Esophagus muscularis mucosa (tissue), 4 donors: ENCODE measurements at regions not wholly inside any gene's neighbourhood (a gene's known extent, or its start where the extent isn't known, plus 50 kb on each side); places are given as distances from the start of the nearest gene placed in this dataset.

ENCODE experiments used
- DNase-seq: peaks from one replicate; pipeline ENCODE4 v3.0.0-alpha.2; 2017; ENCODE audit errors: extremely low spot score
- H3K27ac ChIP-seq, 4 donors: fragments of 200-600 bp; sonication (generic); replicated peaks in 1 of 4; 1 replicate in 3 of 4; 2 replicates in 1 of 4; pipeline ENCODE4 v1.5.1; 2016 to 2019; ENCODE audit warnings: mild to moderate bottlenecking in 1 of 4
- H3K27me3 ChIP-seq, 4 donors: fragments of 200-600 bp; sonication (generic); one replicate each; pipeline versions ENCODE4 v1.5.1 to v1.6.0; 2016 to 2019
- H3K36me3 ChIP-seq, 4 donors: fragments of 200-600 bp; sonication (generic); one replicate each; pipeline ENCODE4 v1.5.1; 2016 to 2019
- H3K4me1 ChIP-seq, 4 donors: fragments of 200-600 bp; sonication (generic); one replicate each; pipeline ENCODE4 v1.5.1; 2016 to 2019
- H3K4me3 ChIP-seq, 4 donors: fragments of 200-600 bp; sonication (generic); 1 replicate in 2 of 4; 2 replicates in 2 of 4; pipeline ENCODE4 v1.5.1; 2016 to 2019; ENCODE audit warnings: mild to moderate bottlenecking in 4 of 4, moderate library complexity in 1 of 4
- H3K9me3 ChIP-seq, 4 donors: fragments of 200-600 bp; sonication (generic); 1 replicate in 3 of 4; 2 replicates in 1 of 4; pipeline ENCODE4 v1.5.1; 2016 to 2019
- CTCF ChIP-seq, 3 experiments: fragments of 200-600 bp in 2 of 3; fragments of 450-650 bp in 1 of 3; sonication (generic) in 2 of 3; IDR thresholded peaks; one replicate each; pipeline ENCODE4 v1.5.1; 2017 to 2019; ENCODE audit warnings: antibody characterized with exemption in 3 of 3, mild to moderate bottlenecking in 2 of 3, moderate library complexity in 1 of 3
- EP300 ChIP-seq: sonication (generic); formaldehyde crosslinking; IDR thresholded peaks from one replicate; pipeline ENCODE4 v1.6.1; 2017; ENCODE audit warnings: antibody characterized with exemption
- POLR2A ChIP-seq: fragments of 450-650 bp; IDR thresholded peaks from one replicate; pipeline ENCODE4 v1.6.1; 2017; ENCODE audit warnings: antibody characterized with exemption, moderate library complexity, mild to moderate bottlenecking, low read depth
- POLR2AphosphoS5 ChIP-seq, 2 donors: sonication (generic); formaldehyde crosslinking; IDR thresholded peaks; one replicate each; pipeline ENCODE4 v1.6.1; 2017; ENCODE audit warnings: antibody characterized with exemption in 2 of 2
- WGBS: methylation state at CpG from one replicate; pipeline ENCODE4 v1.1.5; 2018; 5-methylcytosine and 5-hydroxymethylcytosine counted together
- intact Hi-C: fragments of 100-400 bp; cut with DNase I; formaldehyde crosslinking; loops from one replicate; pipeline ENCODE4 v1.15.1; 2023

GRCh38 chr20:60894091-60894490 lies 358.0 kb upstream of the CDH4 start:
- 74% methylated on average over 5 of the region's 5 CpGs for WGBS
- DNase-seq: peak; percentile 50
- no peak for TF ChIP-seq POLR2AphosphoS5 (IDR thresholded peaks at IDR 0.05)
- TF ChIP-seq CTCF (IDR thresholded peaks at IDR 0.05): no peak
- TF ChIP-seq POLR2A: no peak
- TF ChIP-seq EP300: no peak
- H3K27me3 ChIP-seq: no peaks in the 10 kb centered on the region
- no peak overlapping the region for H3K4me3 ChIP-seq
- no peak overlapping the region for H3K27ac ChIP-seq
- H3K36me3 ChIP-seq: no peaks in the 10 kb centered on the region
- intact Hi-C loops: loop anchor here (10.0 kb wide), 1 partner anchor 61 kb away; no protein-coding TSS in a partner anchor
- H3K9me3 ChIP-seq: no peaks in the 10 kb centered on the region
- H3K4me1 ChIP-seq: no peaks in the 10 kb centered on the region

GRCh38 chr20:60895363-60896079 lies 356.5 kb upstream of the CDH4 start:
- DNase-seq: peak; percentile 24
- Histone ChIP-seq H3K9me3 (no peaks in the 10 kb centered on the region), H3K27me3 (no peaks in the 10 kb centered on the region), H3K4me1 (no peaks in the 10 kb centered on the region), H3K4me3 (no peak overlapping the region), H3K27ac (no peak overlapping the region), H3K36me3 (no peaks in the 10 kb centered on the region)
- no peak for TF ChIP-seq CTCF (IDR thresholded peaks at IDR 0.05)
- no peak for TF ChIP-seq EP300
- TF ChIP-seq POLR2A: no peak
- no peak for TF ChIP-seq POLR2AphosphoS5 (IDR thresholded peaks at IDR 0.05)
- intact Hi-C loops: loop anchor here (10.0 kb wide), 1 partner anchor 59 kb away; no protein-coding TSS in a partner anchor
- 92% methylated on average over 5 of the region's 5 CpGs for WGBS

- no peaks in the 10 kb centered on the region for H3K4me1 ChIP-seq
- H3K27me3 ChIP-seq: peaks cover 0 to 1% (median 0%) of the 10 kb centered on the region in 4 donors
- WGBS: 50% methylated on average over 2 of the region's 2 CpGs
- intact Hi-C loops: loop anchor here (10.0 kb wide), 1 partner anchor 57 kb away; no protein-coding TSS in a partner anchor
- TF ChIP-seq POLR2AphosphoS5 (IDR thresholded peaks at IDR 0.05) (no peak), POLR2A (no peak)
- DNase-seq: no peak
- no peak overlapping the region for H3K27ac ChIP-seq
- no peak overlapping the region for H3K4me3 ChIP-seq
- H3K9me3 ChIP-seq: peaks cover 0 to 15% (median 6%) of the 10 kb centered on the region in 4 donors
- no peaks in the 10 kb centered on the region for H3K36me3 ChIP-seq
Observed at GRCh38 chr20:60897976-60898375, 354.1 kb upstream of the CDH4 start.

- WGBS: 59% methylated on average over 2 of the region's 2 CpGs
- Histone ChIP-seq H3K36me3 (no peaks in the 10 kb centered on the region), H3K4me1 (no peaks in the 10 kb centered on the region), H3K4me3 (no peak overlapping the region), H3K9me3 (peaks cover 0 to 15% (median 6%) of the 10 kb centered on the region in 4 donors), H3K27ac (no peak overlapping the region), H3K27me3 (peaks cover 0 to 4% (median 0%) of the 10 kb centered on the region in 4 donors)
- TF ChIP-seq EP300: no peak
- no peak for TF ChIP-seq POLR2A
- no peak for TF ChIP-seq POLR2AphosphoS5 (IDR thresholded peaks at IDR 0.05)
- TF ChIP-seq CTCF (IDR thresholded peaks at IDR 0.05): no peak
- no peak for DNase-seq
- intact Hi-C loops: loop anchor here (10.0 kb wide), 1 partner anchor 55 kb away; no protein-coding TSS in a partner anchor
Observed at GRCh38 chr20:60899320-60899719, 352.7 kb upstream of the CDH4 start.

- 54% methylated on average over 4 of the region's 5 CpGs for WGBS
- Histone ChIP-seq H3K27ac (no peak overlapping the region), H3K27me3 (peaks cover 0 to 4% (median 0%) of the 10 kb centered on the region in 4 donors), H3K4me3 (no peak overlapping the region), H3K4me1 (no peaks in the 10 kb centered on the region), H3K9me3 (peaks cover 0 to 15% (median 6%) of the 10 kb centered on the region in 4 donors), H3K36me3 (no peaks in the 10 kb centered on the region)
- DNase-seq: peak; percentile 86
- TF ChIP-seq POLR2AphosphoS5 (IDR thresholded peaks at IDR 0.05) (no peak), POLR2A (no peak), CTCF (IDR thresholded peaks at IDR 0.05) (no peak), EP300 (no peak)
- intact Hi-C loops: no loop called here
Observed at GRCh38 chr20:60900618-60901017, 351.4 kb upstream of the CDH4 start.
